SJCRH30 (cell line): ENCODE measurements at regions not wholly inside any gene's neighbourhood (a gene's known extent, or its start where the extent isn't known, plus 50 kb on each side); places are given as distances from the start of the nearest gene placed in this dataset.

Experiments
- DNase-seq, 2 experiments: peaks; one replicate each; pipeline ENCODE4 v3.0.0-alpha.2; 2015 to 2020
- H3K27ac ChIP-seq: fragments of 250-450 bp; sonication (Bioruptor Pico); 2 replicates; pipeline ENCODE4 v1.5.1; 2020; ENCODE audit warnings: mild to moderate bottlenecking, moderate library complexity
- H3K27me3 ChIP-seq: fragments of 250-450 bp; sonication (Bioruptor Pico); 2 replicates; pipeline ENCODE4 v1.5.1; 2020; ENCODE audit warnings: mild to moderate bottlenecking, moderate library complexity
- H3K36me3 ChIP-seq: fragments of 250-450 bp; sonication (Bioruptor Pico); 2 replicates; pipeline ENCODE4 v1.5.1; 2020; ENCODE audit warnings: mild to moderate bottlenecking, moderate library complexity
- H3K4me1 ChIP-seq: fragments of 250-450 bp; sonication (Bioruptor Pico); 2 replicates; pipeline ENCODE4 v1.5.1; 2020; ENCODE audit warnings: mild to moderate bottlenecking, moderate library complexity
- H3K4me3 ChIP-seq: fragments of 250-450 bp; sonication (Bioruptor Pico); 2 replicates; pipeline ENCODE4 v1.5.1; 2020; ENCODE audit warnings: mild to moderate bottlenecking, moderate library complexity
- H3K9me3 ChIP-seq: fragments of 250-450 bp; sonication (Bioruptor Pico); replicated peaks from 2 replicates; pipeline ENCODE4 v1.5.1; 2020; ENCODE audit warnings: mild to moderate bottlenecking, moderate library complexity

DNA sequence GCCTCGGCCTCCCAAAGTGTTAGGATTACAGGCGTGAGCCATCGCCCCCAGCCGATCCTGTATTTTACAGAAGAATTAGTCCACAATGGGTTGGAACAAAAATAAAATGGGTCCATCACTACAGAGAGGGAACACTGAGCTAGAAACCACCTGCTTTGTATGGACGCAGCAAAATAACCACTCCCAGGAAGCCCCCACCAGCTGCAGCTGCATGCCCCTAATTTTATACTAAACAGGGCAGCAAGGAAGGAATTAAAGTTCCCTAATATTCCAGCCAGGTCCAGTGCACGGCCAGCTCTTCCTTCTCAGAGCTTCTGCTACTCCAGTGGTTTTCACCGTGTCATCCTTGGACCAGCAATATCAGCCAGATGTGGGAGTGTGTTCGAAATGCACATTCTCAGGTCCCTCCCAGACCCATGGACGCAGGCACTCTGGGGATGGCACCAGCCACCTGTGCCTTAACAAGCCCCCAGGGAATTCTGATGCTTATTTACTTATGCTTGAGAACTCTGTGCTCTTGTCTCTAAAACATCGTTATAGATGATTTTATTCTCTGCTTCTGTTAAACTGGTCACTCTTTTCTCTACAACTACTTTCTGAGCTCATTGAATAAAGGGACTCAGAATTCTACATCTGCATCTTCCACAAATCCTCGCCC, 189.5 kb upstream of the SLC24A3 start:
- Histone ChIP-seq H3K4me3 (no peak overlapping the region), H3K9me3 (no peaks in the 10 kb centered on the region), H3K36me3 (no peaks in the 10 kb centered on the region), H3K27me3 (no peaks in the 10 kb centered on the region), H3K4me1 (no peaks in the 10 kb centered on the region), H3K27ac (no peak overlapping the region)
- no peak for DNase-seq

DNA sequence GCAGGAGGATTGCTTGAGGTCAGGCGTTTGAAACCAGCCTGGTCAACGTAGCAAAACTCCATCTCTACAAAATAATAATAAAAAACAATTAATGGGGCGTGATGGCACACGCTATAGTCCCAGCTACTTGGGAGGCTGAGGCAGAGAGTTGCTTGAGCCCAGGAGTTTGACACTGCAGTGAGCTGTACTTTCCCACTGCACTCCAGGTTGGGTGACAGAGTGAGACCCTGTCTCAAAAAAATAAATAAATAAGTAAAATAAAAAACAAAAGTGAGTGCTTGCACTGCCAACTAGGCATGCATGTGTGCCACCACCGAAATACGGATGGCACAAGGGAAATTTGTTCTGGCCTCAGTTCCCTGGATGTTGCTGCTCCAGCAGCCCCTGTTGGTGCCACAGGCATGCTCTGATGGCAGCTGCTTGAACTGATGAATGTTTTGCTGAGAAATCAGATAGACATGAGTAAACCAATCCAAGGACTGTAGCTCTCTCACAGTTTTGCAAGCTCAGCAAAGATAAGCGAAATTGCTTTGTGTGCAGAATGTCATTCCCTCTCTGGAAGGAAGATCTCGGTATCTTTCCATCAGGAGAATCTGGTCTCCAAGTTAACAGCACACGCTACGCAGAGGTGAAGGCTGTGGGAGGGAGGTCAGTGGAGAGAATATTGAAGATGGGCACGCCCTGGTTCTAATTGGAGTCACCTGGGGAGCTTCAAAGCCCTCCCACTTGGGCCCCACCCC, 188.0 kb upstream of the SLC24A3 start:
- H3K27ac ChIP-seq: no peak overlapping the region
- H3K4me3 ChIP-seq: no peak overlapping the region
- no peaks in the 10 kb centered on the region for H3K27me3 ChIP-seq
- no peak for DNase-seq
- H3K9me3 ChIP-seq: no peaks in the 10 kb centered on the region
- H3K4me1 ChIP-seq: no peaks in the 10 kb centered on the region
- no peaks in the 10 kb centered on the region for H3K36me3 ChIP-seq

GRCh38 chr20:19025430-19026120, 186.9 kb upstream of the SLC24A3 start:
- Histone ChIP-seq H3K36me3 (no peaks in the 10 kb centered on the region), H3K27ac (no peak overlapping the region)
- no peak for DNase-seq

DNA sequence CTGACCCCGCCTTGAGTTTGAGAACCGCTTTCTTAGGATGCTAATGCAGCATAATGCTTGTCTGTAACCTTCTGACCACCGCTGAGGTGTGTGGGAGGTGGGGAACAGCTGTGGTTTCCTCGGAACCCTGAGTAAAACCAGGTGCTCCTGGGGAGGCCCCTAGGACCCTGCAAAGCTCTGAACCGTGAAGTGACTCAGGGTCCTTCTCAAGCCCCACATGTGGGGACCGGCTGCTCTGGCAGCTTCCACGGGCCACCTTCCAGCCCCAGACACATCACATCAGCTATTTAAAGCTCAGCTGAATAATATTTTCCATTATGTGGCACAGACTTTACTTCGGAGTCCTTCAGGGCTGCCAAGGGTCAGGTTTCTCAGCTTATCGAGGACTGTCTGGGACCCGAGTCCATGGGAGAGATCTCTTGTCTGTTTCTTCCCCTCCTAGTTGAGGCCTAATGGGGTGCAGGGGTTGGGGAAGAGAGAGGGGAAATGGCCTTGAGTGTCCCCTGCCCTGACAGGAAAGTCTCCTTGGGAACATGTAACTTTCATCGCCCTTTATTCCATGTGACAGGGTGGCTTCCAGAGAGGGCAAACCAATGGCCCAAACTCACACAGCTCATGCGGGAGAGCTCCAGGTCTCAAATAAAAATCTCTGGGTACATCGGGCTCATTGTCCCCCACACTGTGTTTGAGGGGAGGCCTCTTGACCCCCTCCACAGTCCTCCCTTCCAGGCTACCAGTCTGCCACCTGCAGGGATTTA, 186.1 kb upstream of the SLC24A3 start:
- H3K36me3 ChIP-seq: no peaks in the 10 kb centered on the region
- DNase-seq: no peak
- no peaks in the 10 kb centered on the region for H3K27me3 ChIP-seq
- no peaks in the 10 kb centered on the region for H3K9me3 ChIP-seq
- no peak overlapping the region for H3K4me3 ChIP-seq
- H3K4me1 ChIP-seq: no peaks in the 10 kb centered on the region
- no peak overlapping the region for H3K27ac ChIP-seq

More at GRCh38 chr20:19025430-19026120, 186.9 kb upstream of the SLC24A3 start:
- Histone ChIP-seq H3K27me3 (no peaks in the 10 kb centered on the region), H3K4me1 (no peaks in the 10 kb centered on the region), H3K9me3 (no peaks in the 10 kb centered on the region), H3K4me3 (no peak overlapping the region)

DNA sequence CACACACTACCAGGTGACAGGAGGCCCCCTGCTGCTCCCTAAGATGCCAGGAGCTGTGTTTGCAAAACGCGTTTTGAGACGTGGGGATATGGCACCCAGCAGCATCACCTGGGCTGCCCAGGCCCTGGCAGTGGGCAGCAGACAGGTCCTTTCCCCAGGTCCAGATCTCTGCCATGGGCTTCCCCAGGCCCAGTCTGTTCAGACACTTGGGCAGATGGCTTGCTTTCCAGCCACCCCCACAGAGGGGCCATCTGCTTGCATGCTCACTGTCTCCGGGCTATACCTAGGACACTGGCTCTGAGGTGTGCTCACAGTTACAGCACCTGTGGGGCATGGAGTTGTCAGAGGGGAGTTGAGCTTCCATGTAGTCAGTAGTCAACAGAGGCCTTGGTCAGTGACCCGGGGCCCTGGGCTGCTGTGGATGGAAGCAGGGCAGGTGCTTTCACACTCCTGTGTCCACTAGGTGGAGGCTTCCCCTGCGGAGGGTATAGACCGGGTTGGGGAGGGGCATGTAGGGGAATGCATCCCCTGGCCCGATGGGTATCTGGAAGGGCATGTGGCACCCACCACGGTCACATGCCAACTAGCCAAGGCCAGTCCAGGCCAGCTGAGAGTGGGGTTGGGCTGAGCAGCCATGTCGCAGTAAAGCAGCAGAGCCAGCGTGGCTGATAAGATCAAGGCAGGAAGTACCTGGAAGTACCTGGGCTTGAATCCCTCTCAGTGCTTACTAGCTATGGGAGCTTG, 185.4 kb upstream of the SLC24A3 start:
- H3K9me3 ChIP-seq: no peaks in the 10 kb centered on the region
- DNase-seq: no peak
- no peaks in the 10 kb centered on the region for H3K4me1 ChIP-seq
- H3K27me3 ChIP-seq: no peaks in the 10 kb centered on the region
- H3K4me3 ChIP-seq: no peak overlapping the region
- H3K27ac ChIP-seq: no peak overlapping the region
- no peaks in the 10 kb centered on the region for H3K36me3 ChIP-seq

GRCh38 chr20:19027971-19028370, 184.5 kb upstream of the SLC24A3 start:
- Histone ChIP-seq H3K27me3 (no peaks in the 10 kb centered on the region), H3K9me3 (no peaks in the 10 kb centered on the region), H3K36me3 (no peaks in the 10 kb centered on the region), H3K4me3 (no peak overlapping the region), H3K27ac (no peak overlapping the region), H3K4me1 (no peaks in the 10 kb centered on the region)
- no peak for DNase-seq

DNA sequence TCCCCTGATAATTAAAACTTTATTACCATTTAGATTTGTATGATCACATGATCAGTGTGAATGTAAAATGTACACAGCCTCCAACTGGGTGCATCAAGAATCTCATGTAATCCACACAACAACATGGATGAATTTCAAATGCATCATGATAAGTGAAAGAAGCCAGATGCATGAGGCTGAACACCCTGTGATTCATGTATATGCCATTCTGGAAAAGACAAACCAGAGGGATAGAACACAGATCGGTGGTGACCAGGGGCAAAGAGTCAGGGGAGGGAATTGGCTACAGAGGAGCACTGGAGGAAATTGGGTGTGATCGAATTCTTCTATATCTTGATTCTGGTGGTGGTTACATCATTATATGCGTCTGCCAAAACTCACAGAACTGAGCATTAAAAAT, 170.7 kb upstream of the SLC24A3 start:
- DNase-seq: no peak
- Histone ChIP-seq H3K36me3 (no peaks in the 10 kb centered on the region), H3K4me1 (no peaks in the 10 kb centered on the region), H3K4me3 (no peak overlapping the region), H3K27me3 (no peaks in the 10 kb centered on the region; the same call in 1 of the 2 replicates), H3K9me3 (no peaks in the 10 kb centered on the region), H3K27ac (no peak overlapping the region)

DNA sequence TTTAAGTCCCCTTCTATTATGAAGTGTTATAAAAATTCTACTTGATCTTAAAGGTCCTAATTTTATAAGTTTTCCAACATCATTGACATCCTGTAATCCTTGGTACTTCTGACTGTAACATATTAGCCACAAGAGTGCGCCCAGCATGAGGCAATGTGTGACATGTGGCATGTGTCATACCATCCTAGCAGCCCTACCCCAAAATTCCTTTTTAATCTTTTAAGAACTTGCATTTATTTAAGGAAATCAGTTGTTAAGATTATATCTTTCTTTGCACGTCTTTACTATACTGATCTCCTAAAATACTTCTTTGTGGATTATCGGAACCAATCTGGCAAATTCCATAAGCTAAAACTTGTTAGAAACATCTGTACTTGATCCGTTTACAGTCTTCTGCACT, 167.1 kb upstream of the SLC24A3 start:
- H3K4me3 ChIP-seq: no peak overlapping the region
- H3K36me3 ChIP-seq: no peaks in the 10 kb centered on the region

GRCh38 chr20:19047040-19047950, 165.1 kb upstream of the SLC24A3 start:
- no peak for DNase-seq
- H3K27ac ChIP-seq: no peak overlapping the region
- H3K27me3 ChIP-seq: no peaks in the 10 kb centered on the region; the same call in 1 of the 2 replicates
- no peaks in the 10 kb centered on the region for H3K9me3 ChIP-seq
- H3K4me3 ChIP-seq: no peak overlapping the region
- H3K4me1 ChIP-seq: no peaks in the 10 kb centered on the region
- no peaks in the 10 kb centered on the region for H3K36me3 ChIP-seq

More for the DNA sequence above, 167.1 kb upstream of the SLC24A3 start:
- H3K27me3 ChIP-seq: no peaks in the 10 kb centered on the region; the same call in 1 of the 2 replicates
- no peak for DNase-seq
- H3K27ac ChIP-seq: no peak overlapping the region
- no peaks in the 10 kb centered on the region for H3K9me3 ChIP-seq
- no peaks in the 10 kb centered on the region for H3K4me1 ChIP-seq

DNA sequence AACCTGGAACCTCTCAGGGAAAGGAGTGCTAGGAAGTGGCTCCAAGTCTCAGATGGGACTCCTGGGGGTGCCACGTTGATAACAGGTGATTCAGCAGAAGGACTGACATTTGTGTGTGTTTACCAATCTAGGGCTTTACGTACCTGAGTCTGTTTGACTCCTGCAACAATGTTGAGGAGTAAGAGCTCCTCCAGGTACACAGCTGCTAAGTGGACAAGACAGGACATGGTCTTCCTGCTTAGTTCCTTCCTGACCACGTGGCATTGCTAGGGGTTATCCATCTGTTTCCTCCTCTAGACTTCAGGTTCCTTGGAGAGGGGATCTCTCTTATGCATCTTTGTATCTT, 164.5 kb upstream of the SLC24A3 start:
- no peak for DNase-seq
- no peak overlapping the region for H3K27ac ChIP-seq
- no peaks in the 10 kb centered on the region for H3K36me3 ChIP-seq
- H3K27me3 ChIP-seq: no peaks in the 10 kb centered on the region; the same call in 1 of the 2 replicates
- H3K4me3 ChIP-seq: no peak overlapping the region
- H3K9me3 ChIP-seq: no peaks in the 10 kb centered on the region
- H3K4me1 ChIP-seq: no peaks in the 10 kb centered on the region

DNA sequence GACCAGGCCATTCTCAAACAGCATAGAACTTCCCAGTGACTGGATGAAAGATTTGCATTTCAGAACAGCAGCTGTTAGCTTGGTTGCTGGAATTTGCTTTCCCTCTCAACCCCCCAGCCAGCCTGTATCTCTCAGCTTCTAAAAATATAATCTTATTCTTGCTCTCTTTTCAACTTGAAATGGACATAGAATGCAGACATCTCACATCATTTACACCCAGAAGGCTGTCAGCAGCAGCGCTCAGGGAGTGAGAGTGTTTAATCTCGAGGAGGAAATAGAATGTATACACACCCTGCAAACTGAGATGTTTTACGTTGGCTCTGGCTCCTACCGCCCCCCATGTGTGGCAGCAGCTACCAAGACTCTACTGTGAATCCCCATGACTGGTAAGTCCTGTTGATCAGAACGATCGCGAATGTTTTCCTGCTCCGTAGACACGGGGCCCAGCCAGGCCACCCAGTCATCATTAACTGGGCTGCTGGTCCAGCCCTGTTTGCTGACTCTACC, 163.4 kb upstream of the SLC24A3 start:
- Histone ChIP-seq H3K4me1 (no peaks in the 10 kb centered on the region), H3K4me3 (no peak overlapping the region), H3K36me3 (no peaks in the 10 kb centered on the region), H3K27me3 (no peaks in the 10 kb centered on the region), H3K27ac (no peak overlapping the region), H3K9me3 (no peaks in the 10 kb centered on the region)
- no peak for DNase-seq

DNA sequence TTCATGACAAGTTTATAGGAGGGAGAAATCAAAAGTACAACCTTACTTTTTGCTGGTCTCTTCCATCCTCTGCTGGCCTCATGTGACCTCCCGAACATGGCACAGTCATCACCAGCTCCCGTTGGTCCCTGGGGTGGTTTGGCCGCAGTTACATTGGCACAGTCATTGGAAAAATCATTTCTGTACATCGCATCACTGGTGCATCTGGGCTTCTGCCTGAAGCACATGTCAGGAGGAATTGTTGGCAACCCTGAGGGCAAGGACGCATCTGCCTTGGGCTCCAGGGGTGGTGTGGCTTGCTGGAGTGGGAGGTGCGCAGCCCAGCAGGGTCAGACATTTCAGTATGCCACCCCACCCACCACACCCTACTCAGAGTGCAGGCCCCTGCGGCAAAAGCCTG, 162.9 kb upstream of the SLC24A3 start:
- H3K27me3 ChIP-seq: no peaks in the 10 kb centered on the region
- no peaks in the 10 kb centered on the region for H3K36me3 ChIP-seq
- DNase-seq: no peak
- H3K9me3 ChIP-seq: no peaks in the 10 kb centered on the region
- no peaks in the 10 kb centered on the region for H3K4me1 ChIP-seq
- no peak overlapping the region for H3K27ac ChIP-seq
- no peak overlapping the region for H3K4me3 ChIP-seq

DNA sequence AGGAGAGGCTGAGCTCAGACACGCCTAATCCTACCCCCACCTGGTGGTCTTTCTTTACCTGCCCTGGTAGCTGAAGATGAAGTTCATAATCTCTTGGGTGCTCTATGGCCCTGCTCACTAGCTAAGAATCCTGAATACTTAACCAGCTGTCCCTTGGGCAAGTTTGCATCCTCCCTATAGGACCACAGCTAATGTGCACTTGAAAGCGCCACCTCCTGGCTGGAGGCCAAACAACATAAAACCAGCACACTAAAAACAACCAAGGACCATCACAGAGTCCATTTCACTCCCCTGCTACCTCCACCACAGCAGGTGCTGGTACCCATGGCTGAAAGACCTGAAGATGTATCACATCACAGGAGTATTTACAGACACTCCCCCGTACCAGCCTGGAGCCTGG, 155.5 kb upstream of the SLC24A3 start:
- H3K4me3 ChIP-seq: no peak overlapping the region
- DNase-seq: peak; percentile 31 to 49
- no peaks in the 10 kb centered on the region for H3K27me3 ChIP-seq
- H3K9me3 ChIP-seq: no peaks in the 10 kb centered on the region
- H3K27ac ChIP-seq: no peak overlapping the region
- no peaks in the 10 kb centered on the region for H3K4me1 ChIP-seq
- no peaks in the 10 kb centered on the region for H3K36me3 ChIP-seq
